Tibial artery (tissue), 4 donors: ENCODE measurements at regions not wholly inside any gene's neighbourhood (a gene's known extent, or its start where the extent isn't known, plus 50 kb on each side); places are given as distances from the start of the nearest gene placed in this dataset.
A peak's percentile ranks its signal among the peaks of the same experiment; 100 is the strongest.

Experiments
- DNase-seq, 2 donors: peaks; one replicate each; pipeline ENCODE4 v3.0.0-alpha.2; 2019
- H3K27ac ChIP-seq, 2 donors: fragments of 200-600 bp; sonication (generic) in 1 of 2; 1 replicate in 1 of 2; 2 replicates in 1 of 2; pipeline ENCODE4 v1.5.1; 2018 to 2019; ENCODE audit warnings: mild to moderate bottlenecking in 1 of 2
- H3K27me3 ChIP-seq, 2 donors: fragments of 200-600 bp; sonication (generic) in 1 of 2; one replicate each; pipeline versions ENCODE4 v1.5.1 to v1.6.0; 2016 to 2019
- H3K36me3 ChIP-seq, 3 donors: fragments of 200-600 bp; sonication (generic) in 2 of 3; one replicate each; pipeline ENCODE4 v1.5.1; 2016 to 2019; ENCODE audit warnings: mild to moderate bottlenecking in 2 of 3
- H3K4me1 ChIP-seq, 4 donors: fragments of 200-600 bp; sonication (generic) in 2 of 4; 1 replicate in 3 of 4; 2 replicates in 1 of 4; pipeline ENCODE4 v1.5.1; 2016 to 2019
- H3K4me3 ChIP-seq, 2 donors: fragments of 200-600 bp; sonication (generic) in 1 of 2; 1 replicate in 1 of 2; 2 replicates in 1 of 2; pipeline ENCODE4 v1.5.1; 2018 to 2019; ENCODE audit warnings: mild to moderate bottlenecking in 2 of 2
- H3K9me3 ChIP-seq, 3 donors: fragments of 200-600 bp; sonication (generic) in 1 of 3; one replicate each; pipeline ENCODE4 v1.5.1; 2016 to 2019
- CTCF ChIP-seq, 2 experiments: fragments of 200-600 bp in 1 of 2; fragments of 450-650 bp in 1 of 2; IDR thresholded peaks; one replicate each; pipeline ENCODE4 v1.5.1; 2017 to 2019; ENCODE audit warnings: antibody characterized with exemption in 2 of 2, mild to moderate bottlenecking in 1 of 2, moderate library complexity in 1 of 2
- intact Hi-C: fragments of 100-400 bp; cut with DNase I; formaldehyde crosslinking; loops from one replicate; pipeline ENCODE4 v1.15.0; 2023; ENCODE audit warnings: low total_unique reads

DNA sequence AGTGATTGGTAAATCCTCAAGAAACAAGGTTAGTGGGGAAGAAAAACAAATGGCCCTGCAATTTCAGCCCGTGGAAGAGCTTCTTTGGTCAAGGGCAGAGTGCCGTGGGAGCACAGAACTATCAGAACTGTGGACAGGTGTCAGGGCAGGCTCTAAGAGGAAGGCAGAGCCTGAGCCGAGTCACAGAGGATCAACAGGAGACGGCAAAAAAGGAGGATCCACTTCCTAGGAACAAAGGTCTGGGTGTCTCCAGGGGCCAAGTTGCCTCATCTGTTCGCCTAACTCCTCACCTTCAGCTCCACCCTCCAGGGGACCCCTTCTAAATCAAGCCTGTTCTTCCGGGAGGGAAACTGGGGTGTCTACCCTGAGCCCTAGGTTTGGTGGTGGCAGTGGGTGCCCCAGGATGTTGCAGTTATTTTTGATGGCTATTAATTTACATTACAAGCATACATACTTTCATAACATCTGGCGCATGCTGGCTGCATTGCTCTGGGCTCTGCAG is 88.0 kb downstream of the FEM1C start:
- H3K27ac ChIP-seq, result no peak overlapping the region
- H3K9me3 ChIP-seq, result no peaks in the 10 kb centered on the region
- intact Hi-C loops, result no loop called here
- no peaks in the 10 kb centered on the region for H3K36me3 ChIP-seq
- H3K4me1 ChIP-seq, result peaks cover 0 to 11% (median 0%) of the 10 kb centered on the region in 4 donors
- no peak overlapping the region for H3K4me3 ChIP-seq
- no peaks in the 10 kb centered on the region for H3K27me3 ChIP-seq
- DNase-seq, result no peak
- TF ChIP-seq CTCF (IDR thresholded peaks at IDR 0.05), result no peak

DNA sequence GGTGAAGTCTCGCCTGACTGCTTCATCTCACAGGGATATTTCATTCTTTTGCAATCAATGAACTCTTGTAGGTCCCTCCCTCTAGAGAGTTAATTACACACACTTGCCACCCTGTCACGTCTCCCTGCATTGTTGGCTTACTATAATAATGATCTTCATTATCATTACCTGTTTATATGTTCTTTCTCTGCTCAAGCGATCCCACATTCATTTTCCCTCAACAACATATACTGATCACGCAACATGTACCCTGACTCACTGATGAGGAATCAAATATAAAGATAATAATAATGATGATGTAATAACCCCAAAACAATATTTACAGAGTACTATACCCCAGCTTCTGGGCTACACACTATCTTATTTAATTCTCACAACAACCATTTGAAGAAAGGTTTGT is 88.5 kb downstream of the FEM1C start:
- no peak overlapping the region for H3K4me3 ChIP-seq
- no peak overlapping the region for H3K27ac ChIP-seq
- no peaks in the 10 kb centered on the region for H3K36me3 ChIP-seq
- no peaks in the 10 kb centered on the region for H3K27me3 ChIP-seq
- intact Hi-C loops, result no loop called here
- TF ChIP-seq CTCF (IDR thresholded peaks at IDR 0.05), result no peak
- H3K4me1 ChIP-seq, result peaks cover 0 to 11% (median 0%) of the 10 kb centered on the region in 4 donors
- no peaks in the 10 kb centered on the region for H3K9me3 ChIP-seq
- DNase-seq, result no peak

DNA sequence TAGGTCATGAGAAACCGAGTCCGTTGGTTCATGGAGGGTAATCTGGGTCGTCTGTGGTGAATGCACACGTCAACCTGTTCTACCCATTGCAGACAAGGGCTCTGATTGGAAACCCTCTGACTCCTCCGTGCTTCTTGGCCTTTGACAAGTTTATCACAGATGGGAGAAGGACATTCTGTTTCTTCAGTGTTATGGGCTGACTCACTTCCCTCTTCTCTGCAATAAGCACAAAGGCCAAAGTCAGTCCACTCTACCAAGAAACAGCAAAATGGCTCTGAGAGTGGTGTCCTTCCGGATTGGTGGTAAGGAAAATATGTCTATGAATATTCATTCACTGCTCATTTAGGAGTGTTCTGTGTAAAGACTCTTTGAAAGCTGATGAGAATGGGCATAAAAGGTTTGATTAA is 89.3 kb downstream of the FEM1C start:
- no peaks in the 10 kb centered on the region for H3K9me3 ChIP-seq
- intact Hi-C loops, result no loop called here
- no peaks in the 10 kb centered on the region for H3K36me3 ChIP-seq
- peaks cover 0 to 14% (median 2%) of the 10 kb centered on the region in 4 donors for H3K4me1 ChIP-seq
- no peaks in the 10 kb centered on the region for H3K27me3 ChIP-seq
- H3K4me3 ChIP-seq, result no peak overlapping the region
- no peak for TF ChIP-seq CTCF (IDR thresholded peaks at IDR 0.05)
- H3K27ac ChIP-seq, result no peak overlapping the region
- DNase-seq, result peak in 1 of 2 donors; percentile 37

DNA sequence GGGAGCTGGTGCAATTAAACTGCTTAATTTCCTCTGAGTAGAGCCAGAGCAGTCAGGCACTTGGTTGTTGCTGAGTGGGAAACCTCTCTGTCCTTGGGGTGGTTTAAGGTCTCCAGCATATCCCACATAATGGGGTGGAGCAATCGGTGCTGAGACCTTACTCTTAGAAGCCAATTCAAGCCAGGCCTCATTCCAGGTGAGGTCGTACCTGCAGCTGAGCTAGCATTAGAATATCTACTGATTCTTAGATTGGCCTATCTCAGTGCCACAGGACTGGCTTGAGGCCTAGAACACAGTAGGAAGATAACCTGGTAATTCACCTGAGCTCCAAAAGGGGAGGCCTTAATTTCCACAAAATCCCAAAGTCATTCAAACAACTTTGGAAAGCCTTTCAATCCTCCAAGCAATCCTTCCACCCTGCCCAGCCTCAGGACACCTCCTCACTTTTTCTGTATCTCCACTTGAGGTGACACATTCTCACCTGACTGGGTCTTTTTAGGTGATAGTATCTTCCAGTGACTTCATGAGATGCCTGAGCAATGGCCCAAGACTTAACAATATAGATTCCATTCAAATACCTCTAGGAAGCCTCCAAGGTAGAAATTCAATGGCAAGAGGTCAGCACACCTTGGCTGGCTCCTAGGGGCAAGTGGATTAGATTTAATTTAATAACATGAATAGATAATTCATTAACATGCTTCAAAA is 91.0 kb downstream of the FEM1C start:
- no peak for DNase-seq
- H3K4me1 ChIP-seq, result peaks cover 0 to 11% (median 2%) of the 10 kb centered on the region in 4 donors

GRCh38 chr5:115452536-115453235 is 91.9 kb downstream of the FEM1C start:
- no peaks in the 10 kb centered on the region for H3K27me3 ChIP-seq
- no peak for TF ChIP-seq CTCF (IDR thresholded peaks at IDR 0.05)
- no peak overlapping the region for H3K4me3 ChIP-seq
- no peak for DNase-seq
- intact Hi-C loops, result no loop called here
- peaks cover 0 to 11% (median 2%) of the 10 kb centered on the region in 4 donors for H3K4me1 ChIP-seq
- H3K9me3 ChIP-seq, result no peaks in the 10 kb centered on the region
- H3K27ac ChIP-seq, result no peak overlapping the region
- no peaks in the 10 kb centered on the region for H3K36me3 ChIP-seq

More for the DNA sequence above, 91.0 kb downstream of the FEM1C start:
- no peak for TF ChIP-seq CTCF (IDR thresholded peaks at IDR 0.05)
- Histone ChIP-seq H3K9me3 (no peaks in the 10 kb centered on the region), H3K36me3 (no peaks in the 10 kb centered on the region), H3K4me3 (no peak overlapping the region), H3K27me3 (no peaks in the 10 kb centered on the region), H3K27ac (no peak overlapping the region)
- intact Hi-C loops, result no loop called here
